Left cardiac atrium (tissue), 4 donors: ENCODE measurements at regions not wholly inside any gene's neighbourhood (a gene's known extent, or its start where the extent isn't known, plus 50 kb on each side); places are given as distances from the start of the nearest gene placed in this dataset.

ENCODE experiments used
- ATAC-seq, 2 donors: fragments of 200-7000 bp; cut with Tn5 transposase; one replicate each; pipeline ENCODE4 v1.9.1; 2020; ENCODE audit warnings: mild to moderate bottlenecking in 2 of 2, moderate library complexity in 2 of 2
- DNase-seq: peaks from one replicate; pipeline ENCODE4 v3.0.0-alpha.2; 2020
- intact Hi-C, 2 donors: fragments of 100-400 bp; cut with DNase I; formaldehyde crosslinking; loops; one replicate each; pipeline versions ENCODE4 v1.14.1 to v1.15.1; 2022 to 2023
- donor health status: DM: no; HTN: yes; CAD: no.
- donor health status: DM: no; HTN: yes; CAD: no; lungs with severe emphysema.
- donor health status: DM: yes; HTN: yes; CAD: no.
- donor health status: Dilated cardiomyopathy.

GRCh38 chr6:139655783-139656705, 281.6 kb upstream of the CITED2 start:
- DNase-seq (no peak), ATAC-seq (no peak)
- intact Hi-C loops, result no loop called here

GRCh38 chr6:139654888-139655782, 280.7 kb upstream of the CITED2 start:
- no peak for ATAC-seq
- DNase-seq, result no peak
- intact Hi-C loops, result no loop called here

GRCh38 chr6:139654309-139654708, 279.9 kb upstream of the CITED2 start:
- intact Hi-C loops, result no loop called here
- no peak for DNase-seq
- no peak for ATAC-seq

GRCh38 chr6:139653111-139653510, 278.7 kb upstream of the CITED2 start:
- DNase-seq, result no peak
- intact Hi-C loops, result no loop called here

GRCh38 chr6:139650941-139651340, 276.5 kb upstream of the CITED2 start:
- ATAC-seq (no peak), DNase-seq (no peak)
- intact Hi-C loops, result no loop called here

More at GRCh38 chr6:139653111-139653510, 278.7 kb upstream of the CITED2 start:
- no peak for ATAC-seq

GRCh38 chr6:139649732-139650131, 275.3 kb upstream of the CITED2 start:
- DNase-seq, result no peak
- intact Hi-C loops, result no loop called here
- peak in 1 of 2 donors; percentile 32 for ATAC-seq

- DNase-seq, result no peak
- ATAC-seq, result no peak
- intact Hi-C loops, result no loop called here
These were observed 274.7 kb upstream of the CITED2 start for GRCh38 chr6:139649128-139649527.

- intact Hi-C loops, result no loop called here
- DNase-seq (no peak), ATAC-seq (no peak)
These were observed 274.1 kb upstream of the CITED2 start for GRCh38 chr6:139648430-139649000.

GRCh38 chr6:139647841-139648240, 273.4 kb upstream of the CITED2 start:
- DNase-seq, result no peak
- no peak for ATAC-seq
- intact Hi-C loops, result no loop called here

GRCh38 chr6:139647016-139647415, 272.6 kb upstream of the CITED2 start:
- intact Hi-C loops, result no loop called here
- ATAC-seq (no peak), DNase-seq (no peak)

- ATAC-seq (peak; percentile 82 to 91), DNase-seq (no peak)
- intact Hi-C loops, result no loop called here
These were observed 270.4 kb upstream of the CITED2 start for GRCh38 chr6:139644821-139645220.

GRCh38 chr6:139643986-139644385, 269.5 kb upstream of the CITED2 start:
- ATAC-seq, result peak; percentile 23 to 45
- no peak for DNase-seq
- intact Hi-C loops, result no loop called here

GRCh38 chr6:139642346-139642745, 267.9 kb upstream of the CITED2 start:
- intact Hi-C loops, result no loop called here
- DNase-seq (no peak), ATAC-seq (no peak)

- ATAC-seq (no peak), DNase-seq (no peak)
- intact Hi-C loops, result no loop called here
These were observed 266.9 kb upstream of the CITED2 start for GRCh38 chr6:139641376-139641775.

GRCh38 chr6:139640921-139641320, 266.5 kb upstream of the CITED2 start:
- ATAC-seq (no peak), DNase-seq (no peak)

GRCh38 chr6:139640448-139640847, 266.0 kb upstream of the CITED2 start:
- DNase-seq, result no peak
- intact Hi-C loops, result no loop called here

More at GRCh38 chr6:139640921-139641320, 266.5 kb upstream of the CITED2 start:
- intact Hi-C loops, result no loop called here

GRCh38 chr6:139639507-139639906, 265.1 kb upstream of the CITED2 start:
- DNase-seq, result no peak
- ATAC-seq, result no peak
- intact Hi-C loops, result no loop called here

More at GRCh38 chr6:139640448-139640847, 266.0 kb upstream of the CITED2 start:
- ATAC-seq, result no peak

- intact Hi-C loops, result no loop called here
- ATAC-seq, result no peak
These were observed 263.9 kb upstream of the CITED2 start for GRCh38 chr6:139638179-139638941.

GRCh38 chr6:139637766-139638165, 263.3 kb upstream of the CITED2 start:
- intact Hi-C loops, result no loop called here

More at GRCh38 chr6:139638179-139638941, 263.9 kb upstream of the CITED2 start:
- DNase-seq, result no peak

More at GRCh38 chr6:139637766-139638165, 263.3 kb upstream of the CITED2 start:
- ATAC-seq (no peak), DNase-seq (no peak)
